HG03520 (cell line): ENCODE measurements at regions not wholly inside any gene's neighbourhood (a gene's known extent, or its start where the extent isn't known, plus 50 kb on each side); places are given as distances from the start of the nearest gene placed in this dataset.
"Not testable (repeated sequence)": the region's sequence is repeated elsewhere in the genome, so short reads cannot be mapped to it uniquely, and the experiment has no call there.

Experiments
- ATAC-seq: cut with Tn5 transposase; IDR thresholded peaks from one replicate; pipeline ENCODE4 v1.9.1; 2021; ENCODE audit warnings: mild to moderate bottlenecking, moderate library complexity; ENCODE audit not compliant: unreplicated experiment

- ATAC-seq = no peak
Measured at GRCh38 chr1:98296681-98297080, 364.8 kb upstream of the SNX7 start.

- no peak for ATAC-seq
Measured at GRCh38 chr1:98294127-98294526, 367.4 kb upstream of the SNX7 start.

GRCh38 chr1:98292994-98293393, 368.5 kb upstream of the SNX7 start:
- no peak for ATAC-seq

- ATAC-seq = no peak
Measured at GRCh38 chr1:98289311-98289710, 368.5 kb upstream of the DPYD start.

- ATAC-seq = no peak
Measured at GRCh38 chr1:98288494-98288893, 367.7 kb upstream of the DPYD start.

GRCh38 chr1:98287626-98288025, 366.8 kb upstream of the DPYD start:
- ATAC-seq = no peak

GRCh38 chr1:98286656-98287055, 365.8 kb upstream of the DPYD start:
- no peak for ATAC-seq

- ATAC-seq = not testable (repeated sequence)
Measured at GRCh38 chr1:98285286-98285685, 364.5 kb upstream of the DPYD start.

GRCh38 chr1:98280049-98280448, 359.2 kb upstream of the DPYD start:
- no peak for ATAC-seq

GRCh38 chr1:98278055-98278454, 357.2 kb upstream of the DPYD start:
- ATAC-seq = no peak

GRCh38 chr1:98277118-98277517, 356.3 kb upstream of the DPYD start:
- no peak for ATAC-seq

- no peak for ATAC-seq
Measured at GRCh38 chr1:98276514-98276913, 355.7 kb upstream of the DPYD start.

- ATAC-seq = no peak
Measured at GRCh38 chr1:98268316-98268715, 347.5 kb upstream of the DPYD start.

- ATAC-seq = no peak
Measured at GRCh38 chr1:98267423-98267822, 346.6 kb upstream of the DPYD start.

GRCh38 chr1:98264727-98265126, 343.9 kb upstream of the DPYD start:
- ATAC-seq = no peak

GRCh38 chr1:98260839-98261238, 340.0 kb upstream of the DPYD start:
- ATAC-seq = no peak

- ATAC-seq = no peak
Measured at GRCh38 chr1:98260412-98260811, 339.6 kb upstream of the DPYD start.

- no peak for ATAC-seq
Measured at GRCh38 chr1:98256700-98257099, 335.9 kb upstream of the DPYD start.

- ATAC-seq = no peak
Measured at GRCh38 chr1:98253145-98253544, 332.3 kb upstream of the DPYD start.

- no peak for ATAC-seq
Measured at GRCh38 chr1:98251497-98251896, 330.7 kb upstream of the DPYD start.

GRCh38 chr1:98232678-98233077, 311.8 kb upstream of the DPYD start:
- ATAC-seq = no peak

GRCh38 chr1:98222706-98223105, 301.9 kb upstream of the DPYD start:
- ATAC-seq = no peak

GRCh38 chr1:98221923-98222322, 301.1 kb upstream of the DPYD start:
- ATAC-seq = no peak

- ATAC-seq = no peak
Measured at GRCh38 chr1:98217601-98218000, 296.8 kb upstream of the DPYD start.
